Colonic mucosa (tissue), 4 donors: ENCODE measurements at regions not wholly inside any gene's neighbourhood (a gene's known extent, or its start where the extent isn't known, plus 50 kb on each side); places are given as distances from the start of the nearest gene placed in this dataset.

Experiments used
- DNase-seq: peaks from one replicate; pipeline ENCODE4 v3.0.0-alpha.2; 2020
- H3K27ac ChIP-seq: fragments of 200-600 bp; one replicate; pipeline ENCODE4 v1.8.0; 2021
- H3K27me3 ChIP-seq: fragments of 200-600 bp; one replicate; pipeline ENCODE4 v1.8.0; 2021
- H3K36me3 ChIP-seq: fragments of 200-600 bp; one replicate; pipeline ENCODE4 v1.8.0; 2021
- H3K4me1 ChIP-seq: fragments of 200-600 bp; one replicate; pipeline ENCODE4 v1.8.0; 2021; ENCODE audit warnings: mild to moderate bottlenecking
- H3K4me3 ChIP-seq: fragments of 200-600 bp; one replicate; pipeline ENCODE4 v1.8.0; 2021
- H3K9ac ChIP-seq, 2 donors: one replicate each; pipeline ENCODE4 v1.7.0; 2013; ENCODE audit warnings: control low read depth in 2 of 2, low read depth in 2 of 2, low read length in 2 of 2
- H3K9me3 ChIP-seq: fragments of 200-600 bp; one replicate; pipeline ENCODE4 v1.8.0; 2021
- CTCF ChIP-seq: fragments of 200-600 bp; IDR thresholded peaks from one replicate; pipeline ENCODE4 v1.8.0; 2022; ENCODE audit warnings: antibody characterized with exemption, mild to moderate bottlenecking
- intact Hi-C: fragments of 100-400 bp; cut with DNase I; formaldehyde crosslinking; loops from one replicate; pipeline ENCODE4 v1.14.1; 2022
- donor health status: healthy.
- donor health status: DM: no; HTN: no; CAD: no.
- donor health status: DM: no; HTN: no; CAD: no.

- intact Hi-C loops, result no loop called here
- Histone ChIP-seq H3K4me3 (no peak overlapping the region), H3K36me3 (no peaks in the 10 kb centered on the region), H3K9ac (no peak overlapping the region), H3K27ac (no peak overlapping the region), H3K9me3 (no peaks in the 10 kb centered on the region), H3K27me3 (no peaks in the 10 kb centered on the region), H3K4me1 (no peaks in the 10 kb centered on the region)
- no peak for TF ChIP-seq CTCF
- DNase-seq, result no peak
Measured at GRCh38 chr11:19472679-19473078, 231.9 kb upstream of the E2F8 start.

GRCh38 chr11:19467904-19468303 lies 227.2 kb upstream of the E2F8 start:
- H3K36me3 ChIP-seq, result no peaks in the 10 kb centered on the region
- no peak overlapping the region for H3K4me3 ChIP-seq
- no peak overlapping the region for H3K9ac ChIP-seq
- H3K4me1 ChIP-seq, result no peaks in the 10 kb centered on the region
- no peak overlapping the region for H3K27ac ChIP-seq
- TF ChIP-seq CTCF, result no peak
- intact Hi-C loops, result no loop called here
- H3K9me3 ChIP-seq, result no peaks in the 10 kb centered on the region
- no peak for DNase-seq
- no peaks in the 10 kb centered on the region for H3K27me3 ChIP-seq

- H3K9ac ChIP-seq, result no peak overlapping the region
- no peak overlapping the region for H3K27ac ChIP-seq
- no peaks in the 10 kb centered on the region for H3K9me3 ChIP-seq
- no peaks in the 10 kb centered on the region for H3K36me3 ChIP-seq
- H3K27me3 ChIP-seq, result no peaks in the 10 kb centered on the region
- intact Hi-C loops, result no loop called here
- H3K4me3 ChIP-seq, result no peak overlapping the region
- H3K4me1 ChIP-seq, result no peaks in the 10 kb centered on the region
- no peak for DNase-seq
- TF ChIP-seq CTCF, result no peak
Measured at GRCh38 chr11:19466314-19466713, 225.6 kb upstream of the E2F8 start.

GRCh38 chr11:19463976-19464375 lies 223.2 kb upstream of the E2F8 start:
- Histone ChIP-seq H3K4me3 (no peak overlapping the region), H3K9ac (no peak overlapping the region), H3K9me3 (no peaks in the 10 kb centered on the region), H3K27me3 (no peaks in the 10 kb centered on the region), H3K27ac (no peak overlapping the region), H3K4me1 (no peaks in the 10 kb centered on the region), H3K36me3 (no peaks in the 10 kb centered on the region)
- intact Hi-C loops, result no loop called here
- TF ChIP-seq CTCF, result no peak
- DNase-seq, result no peak

GRCh38 chr11:19460718-19461405 lies 220.1 kb upstream of the E2F8 start:
- H3K9ac ChIP-seq, result no peak overlapping the region

More at GRCh38 chr11:19460718-19461405, 220.1 kb upstream of the E2F8 start:
- Histone ChIP-seq H3K9me3 (no peaks in the 10 kb centered on the region), H3K27ac (no peak overlapping the region), H3K36me3 (no peaks in the 10 kb centered on the region), H3K4me3 (no peak overlapping the region), H3K4me1 (no peaks in the 10 kb centered on the region), H3K27me3 (no peaks in the 10 kb centered on the region)
- peak; percentile 34 for DNase-seq
- intact Hi-C loops, result no loop called here
- TF ChIP-seq CTCF, result no peak
